Activated naive CD4-positive, alpha-beta T cell treated with anti-CD3 and anti-CD28 coated beads for 36 hours (primary cell): ENCODE measurements at regions not wholly inside any gene's neighbourhood (a gene's known extent, or its start where the extent isn't known, plus 50 kb on each side); places are given as distances from the start of the nearest gene placed in this dataset.

Source experiments
- CTCF ChIA-PET: fragments of 350-600 bp; sonication (Branson Sonifier 250); formaldehyde crosslinking; loops from one replicate; lab custom pipeline; 2021; ENCODE audit warnings: antibody characterized with exemption; lab: Charles Lee
- DNase-seq: peaks from one replicate; pipeline ENCODE4 v3.0.0-alpha.2; 2020
- H3K27ac Mint-ChIP-seq: one replicate; pipeline ENCODE4 v1.8.0; 2021; ENCODE audit warnings: mild to moderate bottlenecking, mixed read lengths
- H3K27me3 Mint-ChIP-seq: one replicate; pipeline ENCODE4 v1.8.0; 2021; ENCODE audit warnings: low read depth, mixed read lengths
- H3K36me3 Mint-ChIP-seq: one replicate; pipeline ENCODE4 v1.8.0; 2021; ENCODE audit warnings: low read depth, mixed read lengths
- H3K4me1 Mint-ChIP-seq: one replicate; pipeline ENCODE4 v1.8.0; 2021; ENCODE audit warnings: low read depth, mixed read lengths
- H3K4me3 Mint-ChIP-seq: one replicate; pipeline ENCODE4 v1.8.0; 2021; ENCODE audit warnings: mild to moderate bottlenecking, moderate library complexity, mixed read lengths
- H3K9me3 Mint-ChIP-seq: one replicate; pipeline ENCODE4 v1.8.0; 2021; ENCODE audit warnings: mixed read lengths
- intact Hi-C: fragments of 100-400 bp; cut with micrococcal nuclease; formaldehyde crosslinking; loops from one replicate; pipeline ENCODE4 v1.15.1; 2023

- H3K4me1 Mint-ChIP-seq: no peaks in the 10 kb centered on the region
- no peaks in the 10 kb centered on the region for H3K27me3 Mint-ChIP-seq
- H3K27ac Mint-ChIP-seq: no peak overlapping the region
- no peak for DNase-seq
- intact Hi-C loops: no loop called here
- CTCF ChIA-PET: no interaction called here
- H3K9me3 Mint-ChIP-seq: no peaks in the 10 kb centered on the region
- no peak overlapping the region for H3K4me3 Mint-ChIP-seq
- H3K36me3 Mint-ChIP-seq: no peaks in the 10 kb centered on the region
Measured at GRCh38 chr13:104011505-104012241, 945.5 kb upstream of the SLC10A2 start.

GRCh38 chr13:104008541-104009435, 942.6 kb upstream of the SLC10A2 start:
- Mint-ChIP-seq H3K9me3 (peaks cover 1% of the 10 kb centered on the region), H3K27ac (no peak overlapping the region), H3K4me1 (no peaks in the 10 kb centered on the region), H3K4me3 (no peak overlapping the region), H3K36me3 (no peaks in the 10 kb centered on the region), H3K27me3 (no peaks in the 10 kb centered on the region)
- intact Hi-C loops: no loop called here
- CTCF ChIA-PET: no interaction called here
- no peak for DNase-seq

- Mint-ChIP-seq H3K27ac (no peak overlapping the region), H3K4me3 (no peak overlapping the region), H3K4me1 (no peaks in the 10 kb centered on the region), H3K36me3 (no peaks in the 10 kb centered on the region), H3K9me3 (peaks cover 1% of the 10 kb centered on the region), H3K27me3 (no peaks in the 10 kb centered on the region)
- CTCF ChIA-PET: no interaction called here
- intact Hi-C loops: no loop called here
- DNase-seq: no peak
Measured at GRCh38 chr13:104008075-104008474, 941.9 kb upstream of the SLC10A2 start.

- no peaks in the 10 kb centered on the region for H3K4me1 Mint-ChIP-seq
- H3K27ac Mint-ChIP-seq: no peak overlapping the region
- DNase-seq: no peak
- H3K36me3 Mint-ChIP-seq: no peaks in the 10 kb centered on the region
- no peaks in the 10 kb centered on the region for H3K27me3 Mint-ChIP-seq
- CTCF ChIA-PET: no interaction called here
- intact Hi-C loops: no loop called here
- H3K9me3 Mint-ChIP-seq: peaks cover 1% of the 10 kb centered on the region
- no peak overlapping the region for H3K4me3 Mint-ChIP-seq
Measured at GRCh38 chr13:104006625-104007075, 940.4 kb upstream of the SLC10A2 start.

GRCh38 chr13:104004572-104004971, 938.4 kb upstream of the SLC10A2 start:
- intact Hi-C loops: no loop called here
- peaks cover 1% of the 10 kb centered on the region for H3K9me3 Mint-ChIP-seq
- CTCF ChIA-PET: no interaction called here
- no peak for DNase-seq
- H3K4me1 Mint-ChIP-seq: no peaks in the 10 kb centered on the region
- no peaks in the 10 kb centered on the region for H3K36me3 Mint-ChIP-seq
- no peak overlapping the region for H3K4me3 Mint-ChIP-seq
- H3K27me3 Mint-ChIP-seq: no peaks in the 10 kb centered on the region
- no peak overlapping the region for H3K27ac Mint-ChIP-seq

GRCh38 chr13:104002216-104002615, 936.0 kb upstream of the SLC10A2 start:
- Mint-ChIP-seq H3K4me1 (no peaks in the 10 kb centered on the region), H3K27me3 (no peaks in the 10 kb centered on the region), H3K27ac (no peak overlapping the region), H3K9me3 (peaks cover 1% of the 10 kb centered on the region), H3K4me3 (no peak overlapping the region), H3K36me3 (no peaks in the 10 kb centered on the region)
- intact Hi-C loops: no loop called here
- CTCF ChIA-PET: no interaction called here
- DNase-seq: no peak

GRCh38 chr13:104001766-104002165, 935.5 kb upstream of the SLC10A2 start:
- Mint-ChIP-seq H3K27me3 (no peaks in the 10 kb centered on the region), H3K9me3 (peaks cover 1% of the 10 kb centered on the region), H3K36me3 (no peaks in the 10 kb centered on the region), H3K4me3 (no peak overlapping the region), H3K4me1 (no peaks in the 10 kb centered on the region), H3K27ac (no peak overlapping the region)
- intact Hi-C loops: no loop called here
- CTCF ChIA-PET: interaction anchor here (0.5 kb wide), 1 partner anchor 88 kb away, joined by 3 read pairs; no protein-coding TSS in a partner anchor
- no peak for DNase-seq

- Mint-ChIP-seq H3K4me3 (no peak overlapping the region), H3K4me1 (no peaks in the 10 kb centered on the region), H3K27ac (no peak overlapping the region), H3K9me3 (peaks cover 9% of the 10 kb centered on the region), H3K36me3 (no peaks in the 10 kb centered on the region), H3K27me3 (no peaks in the 10 kb centered on the region)
- CTCF ChIA-PET: no interaction called here
- DNase-seq: no peak
- intact Hi-C loops: no loop called here
Measured at GRCh38 chr13:103996733-103997132, 930.5 kb upstream of the SLC10A2 start.

- intact Hi-C loops: no loop called here
- no peak overlapping the region for H3K4me3 Mint-ChIP-seq
- no peak overlapping the region for H3K27ac Mint-ChIP-seq
- no peaks in the 10 kb centered on the region for H3K36me3 Mint-ChIP-seq
- no peaks in the 10 kb centered on the region for H3K9me3 Mint-ChIP-seq
- no peak for DNase-seq
- CTCF ChIA-PET: interaction anchor here (0.7 kb wide), 1 partner anchor 776 kb away, joined by 8 read pairs; no protein-coding TSS in a partner anchor
- H3K27me3 Mint-ChIP-seq: no peaks in the 10 kb centered on the region
- H3K4me1 Mint-ChIP-seq: no peaks in the 10 kb centered on the region
Measured at GRCh38 chr13:103983948-103984347, 917.7 kb upstream of the SLC10A2 start.

- no peaks in the 10 kb centered on the region for H3K4me1 Mint-ChIP-seq
- no peak overlapping the region for H3K4me3 Mint-ChIP-seq
- H3K9me3 Mint-ChIP-seq: peaks cover 3% of the 10 kb centered on the region
- H3K27ac Mint-ChIP-seq: no peak overlapping the region
- intact Hi-C loops: no loop called here
- DNase-seq: no peak
- H3K36me3 Mint-ChIP-seq: no peaks in the 10 kb centered on the region
- H3K27me3 Mint-ChIP-seq: no peaks in the 10 kb centered on the region
- CTCF ChIA-PET: no interaction called here
Measured at GRCh38 chr13:103976371-103976770, 910.2 kb upstream of the SLC10A2 start.

- no peak overlapping the region for H3K4me3 Mint-ChIP-seq
- H3K27me3 Mint-ChIP-seq: no peaks in the 10 kb centered on the region
- intact Hi-C loops: no loop called here
- no peak for DNase-seq
- H3K36me3 Mint-ChIP-seq: no peaks in the 10 kb centered on the region
- no peak overlapping the region for H3K27ac Mint-ChIP-seq
- no peaks in the 10 kb centered on the region for H3K4me1 Mint-ChIP-seq
- CTCF ChIA-PET: no interaction called here
- H3K9me3 Mint-ChIP-seq: peaks cover 3% of the 10 kb centered on the region
Measured at GRCh38 chr13:103973740-103974139, 907.5 kb upstream of the SLC10A2 start.

- Mint-ChIP-seq H3K4me1 (no peaks in the 10 kb centered on the region), H3K4me3 (no peak overlapping the region), H3K36me3 (no peaks in the 10 kb centered on the region), H3K27me3 (no peaks in the 10 kb centered on the region), H3K9me3 (peaks cover 5% of the 10 kb centered on the region), H3K27ac (no peak overlapping the region)
- intact Hi-C loops: no loop called here
- CTCF ChIA-PET: no interaction called here
- DNase-seq: no peak
Measured at GRCh38 chr13:103969520-103970050, 903.4 kb upstream of the SLC10A2 start.
